ENCODE measurements at regions not wholly inside any gene's neighbourhood (a gene's known extent, or its start where the extent isn't known, plus 50 kb on each side); places are given as distances from the start of the nearest gene placed in this dataset.

GRCh38 chr5:133731951-133732350 is 119.6 kb upstream of the FSTL4 start:
- Histone ChIP-seq H3K4me3 (no peak overlapping the region), H3K4me1 (peaks cover 0 to 6% of the 10 kb centered on the region in 2 donors), H3K9me3 (no peaks in the 10 kb centered on the region), H3K27me3 (no peaks in the 10 kb centered on the region), H3K36me3 (no peaks in the 10 kb centered on the region), H3K27ac (no peak overlapping the region)
- intact Hi-C loops (cut with DNase I) = no loop called here
- no peak for DNase-seq (ENCODE audit: low spot score in 2 of 2)
- TF ChIP-seq CTCF (IDR thresholded peaks at IDR 0.05) = no peak

DNA sequence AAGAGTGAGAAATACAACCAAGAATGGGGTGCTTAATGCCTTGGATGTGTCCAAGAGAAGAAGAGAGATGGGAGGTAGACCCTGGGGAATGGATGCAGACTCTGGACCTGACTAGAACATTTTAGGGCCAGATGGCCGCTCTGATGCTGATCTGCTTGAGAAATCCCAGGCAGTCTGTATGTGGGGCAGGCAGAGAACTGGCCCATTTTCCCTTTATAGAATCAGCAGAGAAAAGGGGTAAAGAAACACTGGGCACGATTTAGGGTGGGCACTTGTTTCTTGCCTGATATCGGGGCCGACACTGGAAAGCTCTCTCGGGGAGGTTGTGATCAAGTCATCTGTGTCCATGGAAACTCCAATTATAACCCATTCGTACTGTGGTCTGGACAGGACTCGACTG is 118.5 kb upstream of the FSTL4 start:
- no peaks in the 10 kb centered on the region for H3K36me3 ChIP-seq

GRCh38 chr5:133730346-133730745 is 118.0 kb upstream of the FSTL4 start:
- H3K4me3 ChIP-seq = no peak overlapping the region
- no peaks in the 10 kb centered on the region for H3K4me1 ChIP-seq
- no peak for TF ChIP-seq CTCF (IDR thresholded peaks at IDR 0.05)
- no peaks in the 10 kb centered on the region for H3K36me3 ChIP-seq
- intact Hi-C loops (cut with DNase I) = no loop called here
- no peaks in the 10 kb centered on the region for H3K27me3 ChIP-seq
- no peaks in the 10 kb centered on the region for H3K9me3 ChIP-seq
- H3K27ac ChIP-seq = no peak overlapping the region
- DNase-seq (ENCODE audit: low spot score in 2 of 2) = no peak

More for the DNA sequence above, 118.5 kb upstream of the FSTL4 start:
- Histone ChIP-seq H3K4me3 (no peak overlapping the region), H3K27me3 (no peaks in the 10 kb centered on the region), H3K4me1 (peaks cover 0 to 3% of the 10 kb centered on the region in 2 donors), H3K27ac (no peak overlapping the region), H3K9me3 (no peaks in the 10 kb centered on the region)
- DNase-seq (ENCODE audit: low spot score in 2 of 2) = no peak
- no peak for TF ChIP-seq CTCF (IDR thresholded peaks at IDR 0.05)
- intact Hi-C loops (cut with DNase I) = no loop called here

GRCh38 chr5:133729800-133730199 is 117.5 kb upstream of the FSTL4 start:
- no peak for DNase-seq (ENCODE audit: low spot score in 2 of 2)
- H3K4me1 ChIP-seq = no peaks in the 10 kb centered on the region
- H3K36me3 ChIP-seq = no peaks in the 10 kb centered on the region
- no peak for TF ChIP-seq CTCF (IDR thresholded peaks at IDR 0.05)
- H3K9me3 ChIP-seq = no peaks in the 10 kb centered on the region
- no peak overlapping the region for H3K4me3 ChIP-seq
- intact Hi-C loops (cut with DNase I) = no loop called here
- H3K27me3 ChIP-seq = no peaks in the 10 kb centered on the region
- no peak overlapping the region for H3K27ac ChIP-seq

DNA sequence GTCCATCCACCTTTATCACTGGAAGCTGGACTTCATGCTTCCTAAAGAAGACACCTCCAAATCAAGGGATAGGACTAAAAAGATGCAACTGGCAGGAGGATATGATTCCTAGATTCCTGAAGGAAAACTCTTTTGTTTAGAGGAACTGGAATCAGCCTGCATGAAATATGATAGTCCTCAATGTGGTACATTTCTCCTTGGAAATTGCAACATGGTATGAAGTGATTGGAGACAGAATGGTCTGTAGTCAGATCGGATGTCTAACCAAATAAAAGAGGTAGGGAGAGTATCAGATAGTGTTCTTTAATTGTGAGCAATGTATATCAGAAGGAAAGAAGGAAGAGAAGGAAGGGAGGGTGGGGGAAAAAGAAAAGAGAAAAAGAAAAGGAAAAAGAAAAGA is 116.1 kb upstream of the FSTL4 start:
- DNase-seq (ENCODE audit: low spot score in 2 of 2) = no peak
- Histone ChIP-seq H3K9me3 (no peaks in the 10 kb centered on the region), H3K36me3 (no peaks in the 10 kb centered on the region), H3K27ac (no peak overlapping the region), H3K4me1 (no peaks in the 10 kb centered on the region), H3K27me3 (no peaks in the 10 kb centered on the region), H3K4me3 (no peak overlapping the region)
- intact Hi-C loops (cut with DNase I) = no loop called here
- no peak for TF ChIP-seq CTCF (IDR thresholded peaks at IDR 0.05)

- intact Hi-C loops (cut with DNase I) = no loop called here
- no peaks in the 10 kb centered on the region for H3K36me3 ChIP-seq
- no peak for DNase-seq (ENCODE audit: low spot score in 2 of 2)
- no peak overlapping the region for H3K27ac ChIP-seq
- TF ChIP-seq CTCF (IDR thresholded peaks at IDR 0.05) = no peak
- no peaks in the 10 kb centered on the region for H3K27me3 ChIP-seq
- H3K4me1 ChIP-seq = no peaks in the 10 kb centered on the region
- no peaks in the 10 kb centered on the region for H3K9me3 ChIP-seq
- no peak overlapping the region for H3K4me3 ChIP-seq
Observed at GRCh38 chr5:133727636-133728035, 115.3 kb upstream of the FSTL4 start.
